Caco-2 (cell line): ENCODE measurements at regions not wholly inside any gene's neighbourhood (a gene's known extent, or its start where the extent isn't known, plus 50 kb on each side); places are given as distances from the start of the nearest gene placed in this dataset.

ENCODE experiments used
- BruUV-seq: library from RNA; stranded (reverse); fragments of 400-500 nt; replicated peaks from 2 replicates; lab custom pipeline; 2021; lab: Mats Ljungman, UMichigan
- CTCF ChIA-PET: fragments of 300-600 bp; sonication (Branson Sonifier 250); formaldehyde crosslinking; loops from one replicate; lab custom pipeline; 2022; ENCODE audit warnings: antibody characterized with exemption; lab: Charles Lee
- POLR2A ChIA-PET: fragments of 300-600 bp; sonication (Branson Sonifier 250); formaldehyde crosslinking; loops from one replicate; lab custom pipeline; 2022; ENCODE audit warnings: antibody characterized with exemption; lab: Charles Lee
- DNase-seq, 2 experiments: peaks; one replicate each; pipeline versions ENCODE4 v3.0.0 to v3.0.0-alpha.2; 2020 to 2022
- H3K27me3 ChIP-seq: replicated peaks from 2 replicates; pipeline ENCODE4 v1.6.0; 2011; ENCODE audit warnings: low read length; ENCODE audit not compliant: control insufficient read depth, insufficient read depth
- H3K36me3 ChIP-seq: 2 replicates; pipeline ENCODE4 v1.5.1; 2011; ENCODE audit warnings: low read length; ENCODE audit not compliant: control insufficient read depth, insufficient read depth
- H3K4me1 ChIP-seq: fragments of 250-450 bp; sonication (Bioruptor Pico); 2 replicates; pipeline ENCODE4 v1.5.1; 2020; ENCODE audit warnings: mild to moderate bottlenecking
- H3K4me3 ChIP-seq: 2 replicates; pipeline ENCODE4 v1.5.1; 2011; ENCODE audit warnings: low read depth, mild to moderate bottlenecking, control low read depth, low read length
- H3K9me3 ChIP-seq: fragments of 250-450 bp; sonication (Bioruptor Pico); 2 replicates; pipeline ENCODE4 v1.5.1; 2020; ENCODE audit warnings: mild to moderate bottlenecking, moderate library complexity
- H3K27ac Mint-ChIP-seq: one replicate; pipeline ENCODE4 v1.8.0; 2022; ENCODE audit warnings: mixed read lengths; ENCODE audit not compliant: unreplicated experiment
- H3K27me3 Mint-ChIP-seq: one replicate; pipeline ENCODE4 v1.8.0; 2022; ENCODE audit warnings: mixed read lengths; ENCODE audit not compliant: insufficient read depth, unreplicated experiment
- H3K36me3 Mint-ChIP-seq: one replicate; pipeline ENCODE4 v1.8.0; 2022; ENCODE audit warnings: mild to moderate bottlenecking, mixed read lengths; ENCODE audit not compliant: insufficient read depth, unreplicated experiment
- H3K4me1 Mint-ChIP-seq: one replicate; pipeline ENCODE4 v1.8.0; 2022; ENCODE audit warnings: low read depth, mixed read lengths; ENCODE audit not compliant: unreplicated experiment
- H3K4me3 Mint-ChIP-seq: one replicate; pipeline ENCODE4 v1.8.0; 2022; ENCODE audit warnings: mild to moderate bottlenecking, moderate library complexity, mixed read lengths; ENCODE audit not compliant: unreplicated experiment
- H3K9me3 Mint-ChIP-seq: one replicate; pipeline ENCODE4 v1.8.0; 2022; ENCODE audit warnings: mixed read lengths; ENCODE audit not compliant: unreplicated experiment
- CTCF ChIP-seq, 2 experiments: fragments of 200-600 bp in 1 of 2; IDR thresholded peaks; 1 replicate in 1 of 2; 2 replicates in 1 of 2; pipeline versions ENCODE4 v1.5.1 to v1.8.0; 2011 to 2022; ENCODE audit warnings: antibody characterized with exemption in 1 of 2, control low read depth in 1 of 2, inconsistent platforms in 1 of 2, low read depth in 1 of 2, low read length in 1 of 2, mild to moderate bottlenecking in 1 of 2, moderate library complexity in 1 of 2; ENCODE audit not compliant: insufficient read depth in 1 of 2, severe bottlenecking in 1 of 2, unreplicated experiment in 1 of 2
- intact Hi-C: fragments of 100-400 bp; cut with micrococcal nuclease; formaldehyde crosslinking; loops from one replicate; pipeline ENCODE4 v1.10.0; 2022; ENCODE audit not compliant: unreplicated experiment

GRCh38 chr4:38243388-38244053, 283.3 kb downstream of the PTTG2 start:
- Histone ChIP-seq H3K4me1 (no peaks in the 10 kb centered on the region), H3K9me3 (no peaks in the 10 kb centered on the region), H3K27me3 (no peaks in the 10 kb centered on the region), H3K4me3 (no peak overlapping the region), H3K36me3 (no peaks in the 10 kb centered on the region)
- TF ChIP-seq CTCF (IDR thresholded peaks at IDR 0.05; ENCODE audit: insufficient read depth in 1 of 2, low read depth in 1 of 2, low read length in 1 of 2, severe bottlenecking in 1 of 2, unreplicated experiment in 1 of 2): no peak
- no TSS peak for BruUV-seq
- DNase-seq: no peak
- Mint-ChIP-seq H3K4me1 (peaks cover 10% of the 10 kb centered on the region), H3K27me3 (no peaks in the 10 kb centered on the region), H3K36me3 (no peaks in the 10 kb centered on the region), H3K4me3 (peak overlapping the region; percentile 10), H3K9me3 (peaks cover 9% of the 10 kb centered on the region), H3K27ac (no peak overlapping the region)
- intact Hi-C loops: no loop called here
- ChIA-PET CTCF (no interaction called here), POLR2A (no interaction called here)

GRCh38 chr4:38254825-38255224, 294.6 kb downstream of the PTTG2 start:
- intact Hi-C loops: no loop called here
- peaks cover 16% of the 10 kb centered on the region; the same call in 1 of the 2 replicates for H3K9me3 ChIP-seq
- no peaks in the 10 kb centered on the region for H3K4me1 ChIP-seq
- no TSS peak for BruUV-seq
- Mint-ChIP-seq H3K27ac (no peak overlapping the region), H3K36me3 (no peaks in the 10 kb centered on the region), H3K9me3 (peaks cover 20% of the 10 kb centered on the region), H3K4me3 (no peak overlapping the region), H3K4me1 (no peaks in the 10 kb centered on the region), H3K27me3 (no peaks in the 10 kb centered on the region)
- DNase-seq: no peak
- no peaks in the 10 kb centered on the region for H3K27me3 ChIP-seq
- no peaks in the 10 kb centered on the region for H3K36me3 ChIP-seq
- ChIA-PET POLR2A (no interaction called here), CTCF (no interaction called here)
- H3K4me3 ChIP-seq: no peak overlapping the region
- TF ChIP-seq CTCF (IDR thresholded peaks at IDR 0.05; ENCODE audit: insufficient read depth in 1 of 2, low read depth in 1 of 2, low read length in 1 of 2, severe bottlenecking in 1 of 2, unreplicated experiment in 1 of 2): no peak

- H3K4me1 ChIP-seq: no peaks in the 10 kb centered on the region
- Mint-ChIP-seq H3K36me3 (no peaks in the 10 kb centered on the region), H3K4me3 (no peak overlapping the region), H3K9me3 (peaks cover 20% of the 10 kb centered on the region), H3K4me1 (no peaks in the 10 kb centered on the region), H3K27me3 (no peaks in the 10 kb centered on the region), H3K27ac (no peak overlapping the region)
- no peaks in the 10 kb centered on the region for H3K36me3 ChIP-seq
- intact Hi-C loops: no loop called here
- no TSS peak for BruUV-seq
- H3K9me3 ChIP-seq: peaks cover 15% of the 10 kb centered on the region; the same call in 1 of the 2 replicates
- no peak for DNase-seq
- ChIA-PET CTCF (no interaction called here), POLR2A (no interaction called here)
- no peaks in the 10 kb centered on the region for H3K27me3 ChIP-seq
- TF ChIP-seq CTCF (IDR thresholded peaks at IDR 0.05; ENCODE audit: insufficient read depth in 1 of 2, low read depth in 1 of 2, low read length in 1 of 2, severe bottlenecking in 1 of 2, unreplicated experiment in 1 of 2): no peak
- H3K4me3 ChIP-seq: no peak overlapping the region
Observed at GRCh38 chr4:38255572-38255971, 295.4 kb downstream of the PTTG2 start.
